Calu3 (cell line): ENCODE measurements at regions not wholly inside any gene's neighbourhood (a gene's known extent, or its start where the extent isn't known, plus 50 kb on each side); places are given as distances from the start of the nearest gene placed in this dataset.

Experiments
- BruUV-seq: library from RNA; stranded (reverse); fragments of 400-500 nt; replicated peaks from 2 replicates; lab custom pipeline; 2021; lab: Mats Ljungman, UMichigan
- CTCF ChIA-PET: fragments of 300-600 bp; sonication (Branson Sonifier 250); formaldehyde crosslinking; loops from one replicate; lab custom pipeline; 2022; ENCODE audit warnings: antibody characterized with exemption; lab: Charles Lee
- DNase-seq: peaks from one replicate; pipeline ENCODE4 v3.0.0; 2022
- H3K27ac Mint-ChIP-seq: one replicate; pipeline ENCODE4 v1.8.0; 2022; ENCODE audit warnings: mixed read lengths; ENCODE audit not compliant: unreplicated experiment
- H3K27me3 Mint-ChIP-seq: one replicate; pipeline ENCODE4 v1.8.0; 2022; ENCODE audit warnings: mixed read lengths; ENCODE audit not compliant: unreplicated experiment
- H3K36me3 Mint-ChIP-seq: one replicate; pipeline ENCODE4 v1.8.0; 2022; ENCODE audit warnings: mild to moderate bottlenecking, moderate library complexity, mixed read lengths; ENCODE audit not compliant: insufficient read depth, unreplicated experiment
- H3K4me1 Mint-ChIP-seq: one replicate; pipeline ENCODE4 v1.8.0; 2022; ENCODE audit warnings: mild to moderate bottlenecking, low read depth, mixed read lengths; ENCODE audit not compliant: unreplicated experiment
- H3K4me3 Mint-ChIP-seq: one replicate; pipeline ENCODE4 v1.8.0; 2022; ENCODE audit warnings: mild to moderate bottlenecking, low read depth, moderate library complexity, mixed read lengths; ENCODE audit not compliant: unreplicated experiment
- H3K9me3 Mint-ChIP-seq: one replicate; pipeline ENCODE4 v1.8.0; 2022; ENCODE audit warnings: low read depth, mixed read lengths; ENCODE audit not compliant: unreplicated experiment
- intact Hi-C: fragments of 100-400 bp; cut with micrococcal nuclease; formaldehyde crosslinking; loops from one replicate; pipeline ENCODE4 v1.10.0; 2022; ENCODE audit not compliant: unreplicated experiment
- TF ChIP-seq, protein P1 (sequence below): fragments of 200-600 bp; IDR thresholded peaks from one replicate; pipeline ENCODE4 v1.8.0; 2022; ENCODE audit warnings: antibody characterized with exemption; ENCODE audit not compliant: unreplicated experiment

DNA sequence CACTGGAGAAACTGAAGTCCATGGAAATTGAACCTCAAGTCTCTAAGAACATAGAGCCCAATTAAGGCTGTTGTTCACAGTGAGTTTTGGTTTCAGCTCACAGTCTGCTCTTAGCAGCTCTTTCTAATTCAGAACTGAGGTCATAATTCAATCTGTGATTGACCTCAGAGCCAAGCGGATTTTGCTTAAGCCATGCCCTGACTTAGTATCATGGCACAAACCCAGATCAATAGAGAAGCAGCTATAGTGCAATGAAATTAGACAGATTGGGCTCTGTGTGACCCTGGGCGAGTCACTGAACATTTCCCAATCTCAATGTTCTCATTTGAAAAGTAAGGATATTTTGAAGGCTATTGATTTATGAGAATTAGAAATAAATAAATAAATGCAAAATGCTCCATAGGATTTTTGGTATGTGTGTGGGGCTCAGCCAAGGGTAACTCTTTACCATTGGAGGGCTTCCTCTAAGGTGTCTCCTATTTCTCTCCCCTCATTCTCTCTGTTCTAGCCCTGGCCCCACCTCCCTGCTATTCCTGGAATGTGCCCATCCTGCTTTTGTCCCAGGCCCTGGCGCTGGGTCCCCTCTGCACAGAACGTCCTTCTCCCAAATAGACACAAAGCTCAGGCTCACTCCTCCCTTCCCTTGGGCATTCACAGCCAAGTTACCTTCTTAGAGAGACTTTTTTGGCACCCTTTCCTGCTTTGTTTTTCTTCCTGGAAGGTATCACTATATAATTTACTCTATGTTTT is 239.6 kb downstream of the LPIN1 start:
- no TSS peak for BruUV-seq
- no peak for DNase-seq
- TF ChIP-seq, protein P1, sequence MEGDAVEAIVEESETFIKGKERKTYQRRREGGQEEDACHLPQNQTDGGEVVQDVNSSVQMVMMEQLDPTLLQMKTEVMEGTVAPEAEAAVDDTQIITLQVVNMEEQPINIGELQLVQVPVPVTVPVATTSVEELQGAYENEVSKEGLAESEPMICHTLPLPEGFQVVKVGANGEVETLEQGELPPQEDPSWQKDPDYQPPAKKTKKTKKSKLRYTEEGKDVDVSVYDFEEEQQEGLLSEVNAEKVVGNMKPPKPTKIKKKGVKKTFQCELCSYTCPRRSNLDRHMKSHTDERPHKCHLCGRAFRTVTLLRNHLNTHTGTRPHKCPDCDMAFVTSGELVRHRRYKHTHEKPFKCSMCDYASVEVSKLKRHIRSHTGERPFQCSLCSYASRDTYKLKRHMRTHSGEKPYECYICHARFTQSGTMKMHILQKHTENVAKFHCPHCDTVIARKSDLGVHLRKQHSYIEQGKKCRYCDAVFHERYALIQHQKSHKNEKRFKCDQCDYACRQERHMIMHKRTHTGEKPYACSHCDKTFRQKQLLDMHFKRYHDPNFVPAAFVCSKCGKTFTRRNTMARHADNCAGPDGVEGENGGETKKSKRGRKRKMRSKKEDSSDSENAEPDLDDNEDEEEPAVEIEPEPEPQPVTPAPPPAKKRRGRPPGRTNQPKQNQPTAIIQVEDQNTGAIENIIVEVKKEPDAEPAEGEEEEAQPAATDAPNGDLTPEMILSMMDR, result no peak
- peaks cover 7% of the 10 kb centered on the region for H3K4me1 Mint-ChIP-seq
- no peaks in the 10 kb centered on the region for H3K36me3 Mint-ChIP-seq
- intact Hi-C loops, result no loop called here
- H3K4me3 Mint-ChIP-seq, result no peak overlapping the region
- no peaks in the 10 kb centered on the region for H3K9me3 Mint-ChIP-seq
- no peak overlapping the region for H3K27ac Mint-ChIP-seq
- H3K27me3 Mint-ChIP-seq, result peaks cover 30% of the 10 kb centered on the region
- CTCF ChIA-PET, result interaction anchor here (0.8 to 1.1 kb wide), 2 partner anchors 11 to 124 kb away, joined by 3 read pairs; no protein-coding TSS in a partner anchor

- no peak overlapping the region for H3K27ac Mint-ChIP-seq
- TF ChIP-seq, protein P1, result no peak
- no peak overlapping the region for H3K4me3 Mint-ChIP-seq
- peaks cover 7% of the 10 kb centered on the region for H3K4me1 Mint-ChIP-seq
- DNase-seq, result no peak
- intact Hi-C loops, result no loop called here
- BruUV-seq, result no TSS peak
- H3K36me3 Mint-ChIP-seq, result no peaks in the 10 kb centered on the region
- peaks cover 33% of the 10 kb centered on the region for H3K27me3 Mint-ChIP-seq
- H3K9me3 Mint-ChIP-seq, result no peaks in the 10 kb centered on the region
- CTCF ChIA-PET, result interaction anchor here (0.8 kb wide), 1 partner anchor 12 kb away, joined by 3 read pairs; no protein-coding TSS in a partner anchor
Measured at GRCh38 chr2:11987151-11987550, 240.7 kb downstream of the LPIN1 start.

DNA sequence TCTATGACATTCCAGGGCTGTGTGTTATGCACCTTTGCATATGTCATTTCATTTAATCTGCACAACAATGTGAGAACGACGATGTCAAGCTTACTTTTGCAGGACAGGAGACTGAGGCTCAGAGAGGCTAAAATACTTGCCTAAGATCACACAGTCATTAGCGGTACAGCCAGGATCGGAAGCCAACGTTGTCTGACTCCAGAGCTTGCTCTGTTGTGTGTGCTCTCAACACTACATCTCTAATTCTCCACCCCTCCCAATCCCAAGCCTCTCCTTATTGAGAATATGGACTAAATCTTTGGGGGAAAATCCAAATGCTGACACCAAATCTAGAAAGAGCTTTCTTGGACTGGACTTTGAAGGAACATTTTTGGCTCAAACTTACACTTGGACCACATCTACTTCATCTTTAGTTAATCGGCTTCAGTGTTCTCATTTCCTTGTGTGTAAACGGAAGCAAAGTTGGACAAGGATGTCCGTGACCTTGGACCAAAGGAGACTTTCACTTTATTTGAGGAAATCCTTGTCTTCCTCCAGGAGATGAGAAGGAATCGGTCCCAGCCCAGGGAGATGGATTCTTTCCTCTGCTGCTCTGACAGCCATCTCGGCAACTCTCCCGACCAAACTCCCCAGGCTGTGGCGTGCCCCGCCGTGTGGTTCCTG is 242.4 kb downstream of the LPIN1 start:
- peaks cover 39% of the 10 kb centered on the region for H3K27me3 Mint-ChIP-seq
- H3K4me3 Mint-ChIP-seq, result no peak overlapping the region
- no peak for DNase-seq
- no peak overlapping the region for H3K27ac Mint-ChIP-seq
- peaks cover 7% of the 10 kb centered on the region for H3K4me1 Mint-ChIP-seq
- H3K36me3 Mint-ChIP-seq, result no peaks in the 10 kb centered on the region
- CTCF ChIA-PET, result no interaction called here
- no TSS peak for BruUV-seq
- TF ChIP-seq, protein P1, result no peak
- H3K9me3 Mint-ChIP-seq, result no peaks in the 10 kb centered on the region
- intact Hi-C loops, result no loop called here

- Mint-ChIP-seq H3K9me3 (no peaks in the 10 kb centered on the region), H3K4me3 (no peak overlapping the region), H3K27ac (no peak overlapping the region), H3K27me3 (peaks cover 39% of the 10 kb centered on the region), H3K4me1 (peaks cover 7% of the 10 kb centered on the region), H3K36me3 (no peaks in the 10 kb centered on the region)
- CTCF ChIA-PET, result no interaction called here
- intact Hi-C loops, result no loop called here
- BruUV-seq, result no TSS peak
- TF ChIP-seq, protein P1, result no peak
- DNase-seq, result no peak
Measured at GRCh38 chr2:11989354-11989703, 242.9 kb downstream of the LPIN1 start.
